Lung (tissue), 11 donors: ENCODE measurements at regions not wholly inside any gene's neighbourhood (a gene's known extent, or its start where the extent isn't known, plus 50 kb on each side); places are given as distances from the start of the nearest gene placed in this dataset.

ENCODE experiments used
- ATAC-seq: fragments of 200-7000 bp; cut with Tn5 transposase; one replicate; pipeline ENCODE4 v1.9.1; 2020; ENCODE audit warnings: moderate number of reproducible peaks; ENCODE audit not compliant: insufficient read depth, low FRiP score
- DNase-seq, 3 donors: peaks; one replicate each; pipeline ENCODE4 v3.0.0-alpha.2; 2013 to 2017
- H3K27ac ChIP-seq, 2 donors: one replicate each; pipeline ENCODE4 v1.5.1; 2013; ENCODE audit warnings: mild to moderate bottlenecking in 2 of 2, moderate library complexity in 2 of 2, control low read depth in 1 of 2, inconsistent platforms in 1 of 2, low read depth in 1 of 2, low read length in 1 of 2
- H3K27me3 ChIP-seq, 3 donors: one replicate each; pipeline ENCODE4 v1.5.1; 2013; ENCODE audit warnings: low read length in 2 of 3; ENCODE audit not compliant: control insufficient read depth in 3 of 3, insufficient read depth in 3 of 3
- H3K36me3 ChIP-seq, 4 donors: one replicate each; pipeline ENCODE4 v1.5.1; 2013; ENCODE audit warnings: low read length in 4 of 4, mild to moderate bottlenecking in 1 of 4, moderate library complexity in 1 of 4; ENCODE audit not compliant: control insufficient read depth in 4 of 4, insufficient read depth in 4 of 4
- H3K4me1 ChIP-seq, 5 donors: one replicate each; pipeline ENCODE4 v1.5.1; 2013; ENCODE audit warnings: low read length in 5 of 5, mild to moderate bottlenecking in 2 of 5, moderate library complexity in 1 of 5; ENCODE audit not compliant: control insufficient read depth in 5 of 5, insufficient read depth in 5 of 5
- H3K4me3 ChIP-seq: one replicate; pipeline ENCODE4 v1.5.1; 2013; ENCODE audit warnings: mild to moderate bottlenecking, control low read depth, moderate library complexity
- H3K9ac ChIP-seq, 2 donors: one replicate each; pipeline ENCODE4 v1.5.1; 2013; ENCODE audit warnings: low read length in 2 of 2, control low read depth in 1 of 2; ENCODE audit not compliant: insufficient read depth in 1 of 2
- H3K9me3 ChIP-seq, 4 donors: one replicate each; pipeline ENCODE4 v1.5.1; 2013; ENCODE audit warnings: low read length in 3 of 4, mild to moderate bottlenecking in 1 of 4, moderate library complexity in 1 of 4; ENCODE audit not compliant: control insufficient read depth in 4 of 4, insufficient read depth in 3 of 4
- CTCF ChIP-seq: IDR thresholded peaks from 2 replicates; pipeline ENCODE4 v1.5.1; 2012; ENCODE audit warnings: mild to moderate bottlenecking; ENCODE audit errors: control extremely low read depth, extremely low read depth
- WGBS, 2 donors: extraction: QIAGEN DNeasy Blood & Tissue Kit; methylation state at CpG; one replicate each; pipeline ENCODE4 v1.1.7; 2013; 5-methylcytosine and 5-hydroxymethylcytosine counted together
- donor health status: control.
- donor health status: control.
- donor health status: Bipolar disorder and iron deficiency.
- donor health status: healthy.
- donor health status: DM: yes; HTN: yes; CAD: no.

GRCh38 chr17:70310221-70310672 is 140.9 kb downstream of the KCNJ2 start:
- Histone ChIP-seq H3K9me3 (no peaks in the 10 kb centered on the region), H3K27me3 (no peaks in the 10 kb centered on the region), H3K27ac (peak overlapping the region in 1 of 2 donors; percentile 55), H3K4me1 (peaks cover 0 to 13% (median 0%) of the 10 kb centered on the region in 5 donors), H3K9ac (no peak overlapping the region), H3K36me3 (no peaks in the 10 kb centered on the region), H3K4me3 (no peak overlapping the region)
- WGBS, 2 donors = 87 to 95% methylated on average over 4 of the region's 4 CpGs
- no peak for TF ChIP-seq CTCF
- no peak for DNase-seq
- ATAC-seq = no peak

- Histone ChIP-seq H3K27ac (no peak overlapping the region), H3K9me3 (no peaks in the 10 kb centered on the region), H3K9ac (no peak overlapping the region), H3K4me1 (peaks cover 0 to 15% (median 4%) of the 10 kb centered on the region in 5 donors), H3K4me3 (no peak overlapping the region), H3K27me3 (no peaks in the 10 kb centered on the region), H3K36me3 (no peaks in the 10 kb centered on the region)
- no peak for TF ChIP-seq CTCF
- WGBS, 2 donors = 67 to 69% methylated on average over 11 of the region's 11 CpGs
- ATAC-seq (no peak), DNase-seq (no peak)
Observed at GRCh38 chr17:70313086-70313852, 143.9 kb downstream of the KCNJ2 start.

- no peaks in the 10 kb centered on the region for H3K27me3 ChIP-seq
- ATAC-seq (no peak), DNase-seq (no peak)
- H3K4me3 ChIP-seq = no peak overlapping the region
- H3K9ac ChIP-seq = no peak overlapping the region
- no peaks in the 10 kb centered on the region for H3K36me3 ChIP-seq
- TF ChIP-seq CTCF = no peak
- peaks cover 0 to 15% (median 4%) of the 10 kb centered on the region in 5 donors for H3K4me1 ChIP-seq
- no peak overlapping the region for H3K27ac ChIP-seq
- no peaks in the 10 kb centered on the region for H3K9me3 ChIP-seq
- 67 to 81% methylated on average over 2 of the region's 2 CpGs for WGBS, 2 donors
Observed at GRCh38 chr17:70314096-70314495, 144.8 kb downstream of the KCNJ2 start.
